HEK293T (cell line): ENCODE measurements at regions not wholly inside any gene's neighbourhood (a gene's known extent, or its start where the extent isn't known, plus 50 kb on each side); places are given as distances from the start of the nearest gene placed in this dataset.

Experiments
- ARNT ChIP-seq: fragments of 450-650 bp; IDR thresholded peaks from 2 replicates; pipeline ENCODE4 v1.6.1; 2017; ENCODE audit warnings: mild to moderate bottlenecking
- BHLHE40 ChIP-seq: fragments of 450-650 bp; IDR thresholded peaks from 2 replicates; pipeline ENCODE4 v1.6.1; 2016; ENCODE audit warnings: mild to moderate bottlenecking, moderate library complexity, borderline replicate concordance
- CTBP1 ChIP-seq: fragments of 450-650 bp; IDR thresholded peaks from 2 replicates; pipeline ENCODE4 v1.6.1; 2016; ENCODE audit warnings: borderline replicate concordance
- FOXA1 ChIP-seq: fragments of 450-650 bp; IDR thresholded peaks from 2 replicates; pipeline ENCODE4 v1.6.1; 2016; ENCODE audit warnings: mild to moderate bottlenecking
- FOXK2 ChIP-seq: fragments of 450-650 bp; IDR thresholded peaks from 2 replicates; pipeline ENCODE4 v1.6.1; 2016; ENCODE audit warnings: mild to moderate bottlenecking
- FOXM1 ChIP-seq: fragments of 450-650 bp; IDR thresholded peaks from 2 replicates; pipeline ENCODE4 v1.6.1; 2017; ENCODE audit warnings: mild to moderate bottlenecking, borderline replicate concordance
- HDGF ChIP-seq: fragments of 450-650 bp; IDR thresholded peaks from 2 replicates; pipeline ENCODE4 v1.6.1; 2017; ENCODE audit warnings: antibody characterized with exemption, borderline replicate concordance
- NFRKB ChIP-seq: fragments of 450-650 bp; IDR thresholded peaks from 2 replicates; pipeline ENCODE4 v1.6.1; 2016; ENCODE audit warnings: mild to moderate bottlenecking, moderate library complexity
- SP1 ChIP-seq: fragments of 450-650 bp; IDR thresholded peaks from 2 replicates; pipeline ENCODE4 v1.6.1; 2017
- SUZ12 ChIP-seq: fragments of 450-650 bp; IDR thresholded peaks from 2 replicates; pipeline ENCODE4 v1.6.1; 2016; ENCODE audit warnings: mild to moderate bottlenecking
- TARDBP ChIP-seq: fragments of 450-650 bp; IDR thresholded peaks from 2 replicates; pipeline ENCODE4 v1.6.1; 2016

DNA sequence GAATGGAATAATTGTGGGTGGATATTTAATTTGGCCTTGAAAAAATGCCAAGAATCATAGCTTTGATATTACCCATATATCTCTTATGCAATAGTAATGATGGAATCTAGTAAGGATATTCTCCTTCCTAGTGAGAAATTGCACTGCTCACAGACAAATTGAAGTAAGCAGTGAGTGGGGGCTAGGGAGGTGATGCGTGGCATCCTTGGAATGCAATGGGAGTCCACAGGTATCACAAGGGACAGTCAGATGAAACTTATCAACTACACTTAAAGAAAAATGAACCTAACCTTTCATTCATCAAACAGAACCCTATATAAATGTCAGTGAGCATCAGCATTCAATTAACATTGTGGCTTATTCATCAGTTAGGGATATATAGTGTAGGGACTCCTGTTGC lies 57.8 kb downstream of the IZUMO3 start:
- TF ChIP-seq SP1 = no peak
- TF ChIP-seq NFRKB = no peak
- TF ChIP-seq FOXK2 = no peak
- TF ChIP-seq FOXA1 = no peak
- TF ChIP-seq TARDBP = no peak
- no peak for TF ChIP-seq HDGF
- TF ChIP-seq FOXM1 = no peak
- no peak for TF ChIP-seq SUZ12
- no peak for TF ChIP-seq CTBP1
- no peak for TF ChIP-seq BHLHE40
- no peak for TF ChIP-seq ARNT
